ENCODE measurements at regions not wholly inside any gene's neighbourhood (a gene's known extent, or its start where the extent isn't known, plus 50 kb on each side); places are given as distances from the start of the nearest gene placed in this dataset.
"Not testable (repeated sequence)": the region's sequence is repeated elsewhere in the genome, so short reads cannot be mapped to it uniquely, and the experiment has no call there.

DNA sequence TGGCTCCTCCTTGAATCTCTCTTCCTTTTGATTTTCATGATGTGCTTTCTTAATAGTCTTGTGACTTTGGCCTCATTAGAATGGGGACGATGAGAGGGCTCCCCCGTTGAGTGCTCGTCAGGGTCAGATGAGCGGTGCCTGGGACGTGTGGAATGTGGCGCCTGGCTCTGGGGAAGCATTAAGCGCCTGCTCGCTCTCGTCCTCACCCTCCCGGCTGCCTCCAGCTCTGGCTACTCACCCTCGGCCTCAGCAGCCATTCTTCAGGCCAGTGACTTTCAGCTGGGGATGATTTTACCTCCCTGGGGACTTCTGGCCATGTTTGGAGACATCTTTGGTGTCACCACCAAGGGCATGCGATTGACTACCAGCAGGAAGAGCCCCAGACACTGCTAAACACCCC is 69.7 kb downstream of the RPS6KA4 start:
- DNase-seq = no peak

DNA sequence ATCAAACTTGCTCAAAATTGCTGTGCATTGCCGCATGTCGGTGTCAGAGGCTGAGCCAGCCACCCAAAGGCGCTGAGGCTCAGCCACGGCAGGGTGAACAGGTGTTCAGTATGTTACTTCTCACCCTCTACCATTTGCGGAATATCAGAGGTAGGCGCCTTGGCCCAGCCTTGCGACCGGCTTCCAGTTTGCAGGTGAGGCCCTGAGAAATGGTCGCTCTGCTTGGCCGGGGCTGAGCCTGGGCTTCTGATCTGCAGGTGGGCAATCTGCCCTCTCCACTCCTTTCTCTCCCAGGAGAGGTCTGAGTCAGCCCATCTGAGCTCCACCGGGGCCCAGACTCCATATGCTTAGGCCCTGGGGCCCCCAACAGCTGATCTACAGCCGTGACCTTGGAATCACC is 71.0 kb downstream of the RPS6KA4 start:
- no peak for DNase-seq

DNA sequence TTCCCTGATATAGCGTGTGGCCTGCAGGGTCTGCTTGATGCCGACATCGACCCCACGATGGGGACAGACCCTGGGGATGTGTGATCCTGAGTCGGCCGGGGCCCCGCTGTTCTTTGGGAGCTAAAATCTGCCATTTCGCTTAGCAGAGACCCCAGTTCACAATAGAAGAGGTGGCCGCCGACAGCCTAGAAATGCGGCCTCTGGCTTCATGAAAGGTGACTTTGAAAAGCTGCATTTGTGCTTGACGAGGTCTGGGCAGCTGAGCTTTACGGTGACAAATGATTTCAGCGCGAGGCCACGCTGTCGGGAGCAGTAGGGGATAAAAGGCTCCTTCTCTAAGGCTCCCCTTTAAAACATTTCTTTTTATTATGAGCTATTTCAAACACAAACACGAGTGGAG is 71.7 kb downstream of the RPS6KA4 start:
- no peak for DNase-seq

DNA sequence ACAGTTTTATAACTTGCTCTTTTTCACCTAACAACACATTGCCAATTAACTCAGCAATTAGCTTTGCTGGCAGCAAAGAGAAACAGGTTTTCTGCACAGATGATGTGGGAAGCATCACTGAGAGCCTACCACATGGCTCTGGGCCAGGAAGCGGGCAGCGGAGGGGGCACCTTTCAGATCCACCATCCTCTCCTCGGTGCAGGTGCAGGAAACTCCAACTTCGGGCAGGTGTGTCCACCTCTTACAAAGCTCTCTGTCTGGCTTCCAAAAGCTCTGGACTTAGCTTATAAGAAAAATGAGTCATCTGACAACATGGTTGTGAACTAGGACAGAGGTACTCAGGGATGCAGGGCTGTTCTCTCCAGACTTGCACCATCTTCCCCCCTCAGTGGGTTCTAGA is 77.0 kb downstream of the RPS6KA4 start:
- DNase-seq = peak in 2 of 3 experiments; percentile 21 to 58

DNA sequence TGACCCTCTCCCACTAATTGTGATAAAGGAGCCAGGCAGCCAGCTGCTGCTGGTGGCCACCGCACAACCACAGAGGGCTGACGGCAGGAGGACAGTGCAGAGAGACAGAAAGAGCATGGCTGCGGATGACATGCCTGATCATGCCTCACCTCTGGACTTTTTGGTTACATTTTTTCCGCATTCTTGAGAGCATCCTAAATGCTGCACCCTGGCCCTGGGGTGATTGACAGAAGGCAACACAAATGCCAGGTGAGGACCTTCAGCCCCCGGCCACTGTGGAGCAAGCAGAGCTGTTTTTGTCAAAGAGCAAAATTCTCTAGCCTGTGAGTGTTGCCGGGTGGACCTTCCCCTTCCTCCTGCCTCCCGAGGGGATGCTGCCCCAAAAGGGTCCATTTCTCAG is 78.5 kb downstream of the RPS6KA4 start:
- DNase-seq = no peak

DNA sequence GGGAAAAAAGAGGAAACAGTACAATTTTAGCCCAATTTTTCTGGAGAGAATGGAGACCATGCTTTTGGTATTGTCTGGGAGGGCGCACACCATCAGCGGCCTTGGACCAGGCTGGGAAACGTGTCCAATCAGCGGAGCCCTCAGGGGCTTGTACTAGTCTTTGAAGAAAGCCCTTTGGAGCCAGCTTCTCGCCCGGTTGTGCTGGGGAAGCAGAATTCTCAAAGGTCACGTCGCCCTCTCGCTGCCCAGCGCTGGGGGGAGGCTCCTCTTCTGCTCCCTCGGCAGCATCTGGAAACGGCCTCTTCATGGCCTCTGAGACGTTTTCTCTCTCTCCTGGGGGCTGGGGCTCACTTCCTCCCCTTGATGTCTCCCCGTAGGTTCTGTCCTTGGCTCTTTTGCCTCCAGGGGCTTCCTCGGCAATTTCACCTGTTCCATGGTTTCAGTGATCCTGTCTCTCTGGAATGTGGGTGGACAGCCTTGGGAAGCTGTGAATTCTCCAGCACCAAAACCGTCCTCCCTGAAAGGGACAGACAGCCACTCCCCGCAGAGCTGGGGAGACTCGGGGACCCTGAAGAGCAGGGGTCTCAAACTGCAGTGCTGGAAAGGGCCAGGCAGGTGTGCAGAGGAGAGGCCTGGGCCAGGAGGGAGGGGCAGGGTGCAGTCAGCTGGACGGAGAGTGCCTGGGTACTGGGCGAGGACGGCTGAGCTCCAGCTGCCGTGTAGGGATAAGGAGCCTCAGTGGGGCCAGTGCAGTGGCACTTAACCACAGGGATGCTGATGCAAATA is 80.2 kb downstream of the RPS6KA4 start:
- DNase-seq = no peak

GRCh38 chr11:64439772-64440491 is 81.0 kb downstream of the RPS6KA4 start:
- DNase-seq = not testable (repeated sequence)

- DNase-seq = no peak
These were observed 82.2 kb downstream of the RPS6KA4 start for GRCh38 chr11:64441127-64441526.

GRCh38 chr11:64443001-64443400 is 84.0 kb downstream of the RPS6KA4 start:
- peak in 1 of 3 experiments; percentile 9 for DNase-seq

- peak in 2 of 3 experiments; percentile 12 for DNase-seq
These were observed 86.0 kb downstream of the RPS6KA4 start for GRCh38 chr11:64444838-64445441.

GRCh38 chr11:64445651-64446050 is 86.7 kb downstream of the RPS6KA4 start:
- no peak for DNase-seq

- DNase-seq = peak in 2 of 3 experiments; percentile 55 to 74
These were observed 89.1 kb downstream of the RPS6KA4 start for GRCh38 chr11:64447831-64448598.

DNA sequence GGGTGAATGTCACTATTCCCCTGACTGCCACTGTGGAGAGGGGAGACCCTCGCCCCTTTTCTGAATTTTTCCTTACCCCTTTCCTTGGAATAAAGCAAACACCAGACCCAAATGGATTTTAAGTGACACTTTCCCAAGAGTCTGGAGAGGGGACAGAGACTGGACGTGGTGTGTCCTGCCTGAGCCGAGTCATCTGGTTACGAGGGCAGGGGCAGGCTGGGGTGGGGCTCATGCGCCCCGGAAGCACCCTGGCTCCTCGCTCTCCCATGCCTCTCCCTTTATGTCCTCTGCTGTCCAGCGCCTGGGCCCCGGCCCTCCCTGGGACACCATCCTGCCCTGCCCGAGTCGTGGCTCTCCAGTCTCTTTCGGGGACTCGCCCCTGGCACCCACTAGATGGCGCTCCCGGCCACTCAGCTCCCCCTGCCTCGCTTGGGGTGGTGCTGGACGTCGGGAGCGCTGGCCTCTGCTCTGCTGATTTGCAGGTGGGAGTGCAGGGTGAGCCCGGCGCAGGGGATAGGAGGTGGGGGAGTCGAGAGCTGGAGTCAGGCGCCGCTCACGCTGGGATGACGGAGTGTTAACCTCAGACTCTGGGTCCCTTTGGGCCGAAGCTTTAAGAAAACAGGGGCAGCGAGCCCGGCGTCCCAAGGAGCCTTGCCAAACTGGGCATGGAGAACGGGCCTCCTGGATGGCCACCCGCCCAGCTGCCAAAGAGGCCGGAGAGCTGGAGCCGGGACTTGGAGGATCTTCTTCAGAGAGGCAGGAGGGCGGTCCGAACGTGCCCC is 89.8 kb downstream of the RPS6KA4 start:
- peak; percentile 42 to 84 (median 68) for DNase-seq

DNA sequence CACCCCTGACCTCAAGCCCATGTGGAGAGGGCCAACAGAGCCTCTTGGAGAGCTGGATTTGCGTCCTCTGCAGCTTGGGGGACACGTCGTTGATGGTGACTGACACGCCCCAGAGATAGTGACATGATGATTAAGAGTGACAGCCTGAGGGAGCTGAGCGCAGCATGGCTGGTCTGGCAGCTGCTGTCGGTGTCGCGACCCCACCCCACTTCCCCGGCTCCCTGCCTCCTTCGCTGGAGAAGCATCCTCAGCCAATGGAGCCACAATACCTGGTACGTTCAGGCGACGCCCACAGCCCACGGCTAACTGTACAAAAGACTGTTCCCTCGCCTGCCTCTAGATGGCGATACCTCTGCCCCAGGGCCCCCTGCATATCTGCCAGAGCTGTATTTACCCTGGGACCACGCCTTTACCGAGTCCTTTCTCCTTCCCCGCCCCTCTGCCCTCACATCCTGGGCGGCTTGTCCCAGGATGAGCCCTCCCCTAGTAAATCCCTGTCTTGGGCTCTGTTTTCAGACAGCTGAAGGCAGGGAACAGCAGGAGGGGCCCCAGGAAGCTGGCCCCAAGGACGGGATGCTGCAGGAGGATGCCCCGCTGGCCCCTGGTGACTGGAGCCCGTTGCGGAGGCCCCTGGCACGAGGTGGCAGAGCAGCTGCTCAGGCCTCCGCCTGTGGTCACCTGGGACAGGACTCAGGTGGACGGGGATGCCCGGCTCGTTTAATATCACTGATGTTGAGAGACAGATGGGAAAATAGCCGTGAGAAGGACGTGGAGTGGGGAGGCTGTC is 90.6 kb downstream of the RPS6KA4 start:
- peak; percentile 57 to 89 (median 75) for DNase-seq

DNA sequence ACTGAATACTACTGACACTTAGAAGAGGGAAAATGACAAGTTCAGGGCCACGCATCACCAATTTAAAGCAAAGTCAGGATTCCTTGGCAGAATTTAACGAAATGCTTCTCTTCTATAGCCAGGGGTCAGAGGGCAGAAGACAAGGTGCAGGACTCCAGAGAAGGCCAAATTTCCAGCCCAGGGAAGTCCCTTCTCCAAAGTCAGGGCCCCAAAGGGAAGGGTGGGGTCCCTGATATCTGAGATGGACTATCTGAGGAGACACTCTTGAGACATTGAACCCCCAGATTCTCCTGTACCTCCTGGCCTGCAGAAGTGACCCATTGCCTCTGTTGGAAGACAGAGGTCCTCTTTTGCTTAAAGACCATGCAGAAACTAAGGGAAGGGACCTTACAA is 91.2 kb downstream of the RPS6KA4 start:
- DNase-seq = no peak

GRCh38 chr11:64451856-64452255 is 92.9 kb downstream of the RPS6KA4 start:
- no peak for DNase-seq

DNA sequence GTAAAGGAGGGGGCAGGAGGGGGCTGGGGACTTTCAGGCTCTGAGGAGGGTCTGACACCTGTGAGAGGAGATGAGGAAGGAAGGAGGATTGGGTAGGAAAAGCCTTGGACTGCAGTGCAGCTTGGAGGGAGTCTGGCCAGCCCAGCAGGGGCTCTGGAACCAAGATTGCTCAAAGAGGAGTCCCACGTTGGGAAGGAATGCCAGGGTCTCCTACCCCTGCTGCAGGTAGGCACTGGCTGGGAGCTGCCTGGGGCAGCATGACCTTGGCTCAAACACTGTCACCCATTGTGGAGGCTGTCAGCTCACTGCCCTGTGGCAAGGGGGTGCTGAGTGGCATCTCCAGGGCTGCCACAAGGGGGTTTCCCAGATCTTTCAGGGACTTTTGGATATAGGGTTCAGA is 94.5 kb downstream of the RPS6KA4 start:
- DNase-seq = no peak

DNA sequence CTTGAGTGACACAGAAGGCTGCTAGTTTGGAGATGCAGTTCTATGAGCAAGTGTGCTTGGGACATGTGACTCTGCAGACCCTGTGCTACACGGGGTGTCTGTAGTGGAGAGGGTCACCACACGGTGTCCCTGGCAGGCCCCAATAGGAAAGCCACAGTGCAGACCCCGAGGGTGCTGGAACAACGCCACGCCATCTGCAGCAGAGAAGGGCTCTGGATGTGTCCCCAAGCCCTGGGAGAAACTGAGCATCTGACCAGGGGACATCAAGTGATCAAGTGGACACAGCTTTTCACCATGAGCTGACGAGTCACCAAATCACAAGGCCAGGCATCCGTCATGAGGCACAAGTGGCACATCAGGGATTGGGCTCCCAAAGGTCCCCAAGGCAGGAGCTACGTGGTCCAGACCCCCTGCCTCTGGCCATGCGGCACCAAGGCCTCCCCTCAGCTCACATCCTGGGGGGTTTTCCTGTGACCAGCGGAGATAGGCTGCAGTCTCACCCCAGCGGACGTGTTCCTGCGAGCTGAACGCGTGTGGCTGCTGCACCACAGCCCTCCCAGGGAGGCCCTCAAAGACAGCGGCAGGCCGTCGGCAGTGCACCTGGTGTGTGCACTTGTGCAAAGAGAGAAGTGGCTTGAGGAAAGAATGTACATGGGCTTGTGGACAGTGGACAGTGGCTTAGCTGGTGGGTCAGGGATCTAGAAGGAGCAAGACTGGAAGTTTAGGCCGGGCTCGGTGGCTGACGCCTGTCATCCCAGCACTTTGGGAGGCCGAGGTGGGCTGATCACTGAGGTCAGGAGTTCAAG is 96.7 kb downstream of the RPS6KA4 start:
- DNase-seq = no peak

GRCh38 chr11:64456509-64457320 is 97.8 kb downstream of the RPS6KA4 start:
- no peak for DNase-seq

Data from NCI-H1417 (cell line).